GM23338 (cell line): ENCODE measurements at regions not wholly inside any gene's neighbourhood (a gene's known extent, or its start where the extent isn't known, plus 50 kb on each side); places are given as distances from the start of the nearest gene placed in this dataset.

Experiments used
- ATAC-seq: fragments of 200-7000 bp; cut with Tn5 transposase; 3 replicates; pipeline ENCODE4 v1.9.1; 2020
- DNase-seq: peaks from one replicate; pipeline ENCODE4 v3.0.0-alpha.2; 2015; ENCODE audit warnings: low spot score
- H2AFZ ChIP-seq: fragments of 200-600 bp; sonication (generic); 2 replicates; pipeline ENCODE4 v1.8.0; 2016; ENCODE audit warnings: antibody characterized with exemption, mild to moderate bottlenecking, moderate library complexity
- H3F3A ChIP-seq: fragments of 200-600 bp; sonication (generic); replicated peaks from 2 replicates; pipeline ENCODE4 v1.8.0; 2017; ENCODE audit warnings: antibody characterized with exemption, mixed run types, low read depth
- H3K27ac ChIP-seq: fragments of 200-600 bp; sonication (generic); 2 replicates; pipeline ENCODE4 v1.6.1; 2016; ENCODE audit warnings: low read depth
- H3K27me3 ChIP-seq: fragments of 200-600 bp; sonication (generic); 2 replicates; pipeline ENCODE4 v1.8.0; 2016; ENCODE audit warnings: mild to moderate bottlenecking, mixed run types, moderate library complexity; ENCODE audit not compliant: insufficient read depth
- H3K36me3 ChIP-seq: fragments of 200-600 bp; sonication (generic); 2 replicates; pipeline ENCODE4 v1.8.0; 2016; ENCODE audit warnings: mild to moderate bottlenecking; ENCODE audit not compliant: insufficient read depth
- H3K4me1 ChIP-seq: fragments of 200-600 bp; sonication (generic); 2 replicates; pipeline ENCODE4 v1.8.0; 2016; ENCODE audit warnings: mild to moderate bottlenecking, moderate library complexity; ENCODE audit not compliant: insufficient read depth
- H3K4me2 ChIP-seq: fragments of 200-600 bp; sonication (generic); 2 replicates; pipeline ENCODE4 v1.7.1; 2017; ENCODE audit warnings: mixed run types
- H3K4me3 ChIP-seq: fragments of 200-600 bp; sonication (generic); 2 replicates; pipeline ENCODE4 v1.6.1; 2016; ENCODE audit warnings: mixed run types
- H3K79me2 ChIP-seq: fragments of 200-600 bp; sonication (generic); replicated peaks from 2 replicates; pipeline ENCODE4 v1.8.0; 2017; ENCODE audit warnings: mild to moderate bottlenecking; ENCODE audit not compliant: insufficient read depth
- H3K9me2 ChIP-seq: fragments of 200-600 bp; sonication (generic); 2 replicates; pipeline ENCODE4 v1.8.0; 2017; ENCODE audit not compliant: insufficient read depth
- H4K20me1 ChIP-seq: fragments of 200-600 bp; sonication (generic); replicated peaks from 2 replicates; pipeline ENCODE4 v1.8.0; 2017; ENCODE audit warnings: mild to moderate bottlenecking; ENCODE audit not compliant: insufficient read depth
- H3K27ac Mint-ChIP-seq: 2 replicates; pipeline ENCODE4 v1.8.0; 2020; ENCODE audit warnings: inconsistent platforms, mild to moderate bottlenecking, moderate library complexity, mixed read lengths
- H3K27me3 Mint-ChIP-seq: 3 replicates; pipeline ENCODE4 v1.8.0; 2022; ENCODE audit warnings: low read depth, mild to moderate bottlenecking, moderate library complexity, mixed read lengths, inconsistent platforms; ENCODE audit not compliant: insufficient read depth, poor library complexity
- H3K36me3 Mint-ChIP-seq: 3 replicates; pipeline ENCODE4 v1.8.0; 2021; ENCODE audit warnings: low read depth, mild to moderate bottlenecking, inconsistent platforms, moderate library complexity, mixed read lengths
- H3K4me1 Mint-ChIP-seq: 3 replicates; pipeline ENCODE4 v1.8.0; 2020; ENCODE audit warnings: mild to moderate bottlenecking, inconsistent platforms, mixed read lengths
- H3K4me3 Mint-ChIP-seq: 3 replicates; pipeline ENCODE4 v1.8.0; 2021; ENCODE audit warnings: moderate library complexity, mild to moderate bottlenecking, inconsistent platforms, mixed read lengths
- H3K9me3 Mint-ChIP-seq: 3 replicates; pipeline ENCODE4 v1.8.0; 2020; ENCODE audit warnings: moderate library complexity, mild to moderate bottlenecking, inconsistent platforms, mixed read lengths
- CREB1 ChIP-seq: fragments of 250-450 bp; sonication (Bioruptor Pico); IDR thresholded peaks from 2 replicates; pipeline ENCODE4 v1.5.0; 2020; ENCODE audit warnings: low read depth, mild to moderate bottlenecking, moderate library complexity
- JUNB ChIP-seq: IDR thresholded peaks from one replicate; pipeline ENCODE4 v1.6.1; 2016; ENCODE audit warnings: antibody characterized with exemption; ENCODE audit not compliant: unreplicated experiment
- NANOG ChIP-seq: IDR thresholded peaks from 2 replicates; pipeline ENCODE4 v1.6.1; 2016; ENCODE audit warnings: antibody characterized with exemption, borderline replicate concordance
- POLR2AphosphoS5 ChIP-seq: IDR thresholded peaks from 2 replicates; pipeline ENCODE4 v1.6.1; 2016; ENCODE audit warnings: antibody characterized with exemption, low read depth
- ZNF114 ChIP-seq: fragments of 250-450 bp; sonication (Bioruptor Pico); IDR thresholded peaks from 2 replicates; pipeline ENCODE4 v1.5.0; 2020; ENCODE audit warnings: mild to moderate bottlenecking, moderate library complexity
- ZNF331 ChIP-seq: fragments of 250-450 bp; sonication (Bioruptor Pico); IDR thresholded peaks from 2 replicates; pipeline ENCODE4 v1.5.0; 2020; ENCODE audit warnings: low read depth, mild to moderate bottlenecking, moderate library complexity
- TF ChIP-seq, protein P1 (sequence below): fragments of 250-450 bp; sonication (Bioruptor Pico); IDR thresholded peaks from 2 replicates; pipeline ENCODE4 v1.5.0; 2020; ENCODE audit warnings: mild to moderate bottlenecking, moderate library complexity
- TF ChIP-seq, protein P2 (sequence below), 2 experiments: fragments of 200-600 bp in 1 of 2; sonication (generic) in 1 of 2; conservative IDR thresholded peaks; 2 replicates each; pipeline versions ENCODE4 v1.5.1 to v1.6.1; 2016 to 2017; ENCODE audit warnings: antibody characterized with exemption in 2 of 2, low read depth in 2 of 2, mild to moderate bottlenecking in 2 of 2, moderate library complexity in 1 of 2

DNA sequence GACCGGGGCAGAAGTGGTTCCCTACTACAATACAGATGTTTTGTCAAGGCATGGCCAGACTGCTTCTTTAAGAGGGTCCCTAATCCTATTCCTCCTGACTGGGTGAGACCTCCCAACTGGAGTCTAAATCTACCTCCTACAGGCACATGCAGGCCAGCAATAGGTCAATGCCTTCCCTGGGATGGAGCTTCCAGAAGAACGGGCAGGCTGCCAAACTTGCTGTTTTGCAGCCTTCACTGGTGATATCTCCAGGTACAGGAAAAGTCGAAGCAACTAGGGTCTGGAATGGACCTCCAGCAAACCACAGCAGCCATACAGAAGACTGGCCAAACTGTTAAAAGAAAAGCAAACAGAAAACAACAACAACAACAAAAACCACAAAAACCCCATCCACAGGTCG, 678.4 kb upstream of the DIAPH2 start (continued):
- TF ChIP-seq, protein P1, sequence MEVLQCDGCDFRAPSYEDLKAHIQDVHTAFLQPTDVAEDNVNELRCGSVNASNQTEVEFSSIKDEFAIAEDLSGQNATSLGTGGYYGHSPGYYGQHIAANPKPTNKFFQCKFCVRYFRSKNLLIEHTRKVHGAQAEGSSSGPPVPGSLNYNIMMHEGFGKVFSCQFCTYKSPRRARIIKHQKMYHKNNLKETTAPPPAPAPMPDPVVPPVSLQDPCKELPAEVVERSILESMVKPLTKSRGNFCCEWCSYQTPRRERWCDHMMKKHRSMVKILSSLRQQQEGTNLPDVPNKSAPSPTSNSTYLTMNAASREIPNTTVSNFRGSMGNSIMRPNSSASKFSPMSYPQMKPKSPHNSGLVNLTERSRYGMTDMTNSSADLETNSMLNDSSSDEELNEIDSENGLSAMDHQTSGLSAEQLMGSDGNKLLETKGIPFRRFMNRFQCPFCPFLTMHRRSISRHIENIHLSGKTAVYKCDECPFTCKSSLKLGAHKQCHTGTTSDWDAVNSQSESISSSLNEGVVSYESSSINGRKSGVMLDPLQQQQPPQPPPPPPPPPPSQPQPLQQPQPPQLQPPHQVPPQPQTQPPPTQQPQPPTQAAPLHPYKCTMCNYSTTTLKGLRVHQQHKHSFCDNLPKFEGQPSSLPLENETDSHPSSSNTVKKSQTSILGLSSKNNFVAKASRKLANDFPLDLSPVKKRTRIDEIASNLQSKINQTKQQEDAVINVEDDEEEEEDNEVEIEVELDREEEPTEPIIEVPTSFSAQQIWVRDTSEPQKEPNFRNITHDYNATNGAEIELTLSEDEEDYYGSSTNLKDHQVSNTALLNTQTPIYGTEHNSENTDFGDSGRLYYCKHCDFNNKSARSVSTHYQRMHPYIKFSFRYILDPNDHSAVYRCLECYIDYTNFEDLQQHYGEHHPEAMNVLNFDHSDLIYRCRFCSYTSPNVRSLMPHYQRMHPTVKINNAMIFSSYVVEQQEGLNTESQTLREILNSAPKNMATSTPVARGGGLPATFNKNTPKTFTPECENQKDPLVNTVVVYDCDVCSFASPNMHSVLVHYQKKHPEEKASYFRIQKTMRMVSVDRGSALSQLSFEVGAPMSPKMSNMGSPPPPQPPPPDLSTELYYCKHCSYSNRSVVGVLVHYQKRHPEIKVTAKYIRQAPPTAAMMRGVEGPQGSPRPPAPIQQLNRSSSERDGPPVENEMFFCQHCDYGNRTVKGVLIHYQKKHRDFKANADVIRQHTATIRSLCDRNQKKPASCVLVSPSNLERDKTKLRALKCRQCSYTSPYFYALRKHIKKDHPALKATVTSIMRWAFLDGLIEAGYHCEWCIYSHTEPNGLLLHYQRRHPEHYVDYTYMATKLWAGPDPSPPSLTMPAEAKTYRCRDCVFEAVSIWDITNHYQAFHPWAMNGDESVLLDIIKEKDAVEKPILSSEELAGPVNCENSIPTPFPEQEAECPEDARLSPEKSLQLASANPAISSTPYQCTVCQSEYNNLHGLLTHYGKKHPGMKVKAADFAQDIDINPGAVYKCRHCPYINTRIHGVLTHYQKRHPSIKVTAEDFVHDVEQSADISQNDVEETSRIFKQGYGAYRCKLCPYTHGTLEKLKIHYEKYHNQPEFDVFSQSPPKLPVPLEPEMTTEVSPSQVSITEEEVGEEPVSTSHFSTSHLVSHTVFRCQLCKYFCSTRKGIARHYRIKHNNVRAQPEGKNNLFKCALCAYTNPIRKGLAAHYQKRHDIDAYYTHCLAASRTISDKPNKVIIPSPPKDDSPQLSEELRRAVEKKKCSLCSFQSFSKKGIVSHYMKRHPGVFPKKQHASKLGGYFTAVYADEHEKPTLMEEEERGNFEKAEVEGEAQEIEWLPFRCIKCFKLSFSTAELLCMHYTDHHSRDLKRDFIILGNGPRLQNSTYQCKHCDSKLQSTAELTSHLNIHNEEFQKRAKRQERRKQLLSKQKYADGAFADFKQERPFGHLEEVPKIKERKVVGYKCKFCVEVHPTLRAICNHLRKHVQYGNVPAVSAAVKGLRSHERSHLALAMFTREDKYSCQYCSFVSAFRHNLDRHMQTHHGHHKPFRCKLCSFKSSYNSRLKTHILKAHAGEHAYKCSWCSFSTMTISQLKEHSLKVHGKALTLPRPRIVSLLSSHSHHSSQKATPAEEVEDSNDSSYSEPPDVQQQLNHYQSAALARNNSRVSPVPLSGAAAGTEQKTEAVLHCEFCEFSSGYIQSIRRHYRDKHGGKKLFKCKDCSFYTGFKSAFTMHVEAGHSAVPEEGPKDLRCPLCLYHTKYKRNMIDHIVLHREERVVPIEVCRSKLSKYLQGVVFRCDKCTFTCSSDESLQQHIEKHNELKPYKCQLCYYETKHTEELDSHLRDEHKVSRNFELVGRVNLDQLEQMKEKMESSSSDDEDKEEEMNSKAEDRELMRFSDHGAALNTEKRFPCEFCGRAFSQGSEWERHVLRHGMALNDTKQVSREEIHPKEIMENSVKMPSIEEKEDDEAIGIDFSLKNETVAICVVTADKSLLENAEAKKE: no peak
- TF ChIP-seq CREB1: no peak

DNA sequence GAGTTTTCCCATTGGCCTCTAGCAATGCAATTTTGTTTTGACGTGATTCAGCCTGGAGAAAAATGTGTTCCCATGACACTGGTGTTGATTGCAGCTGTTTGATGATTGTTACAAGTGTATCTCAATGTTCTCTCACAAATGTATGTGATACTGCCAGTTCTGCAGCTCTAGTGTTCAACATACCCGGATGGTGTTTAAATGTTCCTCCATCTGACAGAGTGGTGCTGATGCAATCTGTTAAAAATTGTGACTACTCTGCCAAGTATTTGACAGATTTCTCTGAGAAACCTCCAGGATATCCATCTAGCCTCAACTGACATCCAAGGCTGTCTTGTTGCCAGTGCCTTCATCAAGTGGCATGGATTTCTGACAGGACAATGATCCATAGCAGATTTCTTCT, 657.2 kb upstream of the DIAPH2 start:
- Histone ChIP-seq H3K9me2 (no peaks in the 10 kb centered on the region), H3F3A (no peaks in the 10 kb centered on the region), H3K79me2 (no peaks in the 10 kb centered on the region), H3K4me1 (no peaks in the 10 kb centered on the region), H2AFZ (no peak overlapping the region), H3K4me2 (no peak overlapping the region), H3K27me3 (no peaks in the 10 kb centered on the region), H4K20me1 (no peaks in the 10 kb centered on the region), H3K27ac (no peak overlapping the region), H3K36me3 (no peaks in the 10 kb centered on the region), H3K4me3 (no peak overlapping the region)
- Mint-ChIP-seq H3K4me1 (no peaks in the 10 kb centered on the region), H3K4me3 (no peak overlapping the region), H3K27me3 (no peaks in the 10 kb centered on the region), H3K36me3 (no peaks in the 10 kb centered on the region), H3K9me3 (peaks cover 4% of the 10 kb centered on the region; the same call in 2 of the 3 replicates), H3K27ac (no peak overlapping the region)
- ATAC-seq (no peak), DNase-seq (no peak)
- no peak for TF ChIP-seq ZNF114 (CRISPR knock-in tag)
- TF ChIP-seq POLR2AphosphoS5: no peak
- TF ChIP-seq, protein P2, sequence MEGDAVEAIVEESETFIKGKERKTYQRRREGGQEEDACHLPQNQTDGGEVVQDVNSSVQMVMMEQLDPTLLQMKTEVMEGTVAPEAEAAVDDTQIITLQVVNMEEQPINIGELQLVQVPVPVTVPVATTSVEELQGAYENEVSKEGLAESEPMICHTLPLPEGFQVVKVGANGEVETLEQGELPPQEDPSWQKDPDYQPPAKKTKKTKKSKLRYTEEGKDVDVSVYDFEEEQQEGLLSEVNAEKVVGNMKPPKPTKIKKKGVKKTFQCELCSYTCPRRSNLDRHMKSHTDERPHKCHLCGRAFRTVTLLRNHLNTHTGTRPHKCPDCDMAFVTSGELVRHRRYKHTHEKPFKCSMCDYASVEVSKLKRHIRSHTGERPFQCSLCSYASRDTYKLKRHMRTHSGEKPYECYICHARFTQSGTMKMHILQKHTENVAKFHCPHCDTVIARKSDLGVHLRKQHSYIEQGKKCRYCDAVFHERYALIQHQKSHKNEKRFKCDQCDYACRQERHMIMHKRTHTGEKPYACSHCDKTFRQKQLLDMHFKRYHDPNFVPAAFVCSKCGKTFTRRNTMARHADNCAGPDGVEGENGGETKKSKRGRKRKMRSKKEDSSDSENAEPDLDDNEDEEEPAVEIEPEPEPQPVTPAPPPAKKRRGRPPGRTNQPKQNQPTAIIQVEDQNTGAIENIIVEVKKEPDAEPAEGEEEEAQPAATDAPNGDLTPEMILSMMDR (conservative IDR thresholded peaks at IDR 0.05; ENCODE audit: low read depth in 2 of 2): no peak
- no peak for TF ChIP-seq NANOG
- TF ChIP-seq JUNB: no peak
- no peak for TF ChIP-seq ZNF331
